Daoy (cell line): ENCODE measurements at regions not wholly inside any gene's neighbourhood (a gene's known extent, or its start where the extent isn't known, plus 50 kb on each side); places are given as distances from the start of the nearest gene placed in this dataset.

Experiments
- DNase-seq: peaks from one replicate; pipeline ENCODE4 v3.0.0-alpha.2; 2015; ENCODE audit warnings: low read depth

GRCh38 chr5:106584268-106584667, 1086.5 kb downstream of the EFNA5 start:
- DNase-seq = peak; percentile 2

- DNase-seq = no peak
Measured at GRCh38 chr5:106578736-106579135, 1092.0 kb downstream of the EFNA5 start.

- DNase-seq = no peak
Measured at GRCh38 chr5:106574820-106575219, 1095.9 kb downstream of the EFNA5 start.

- DNase-seq = no peak
Measured at GRCh38 chr5:106566031-106566430, 1104.7 kb downstream of the EFNA5 start.

- peak; percentile 45 for DNase-seq
Measured at GRCh38 chr5:106545325-106545724, 1125.4 kb downstream of the EFNA5 start.

GRCh38 chr5:106543330-106543729, 1127.4 kb downstream of the EFNA5 start:
- DNase-seq = no peak

GRCh38 chr5:106530150-106530549, 1140.6 kb downstream of the EFNA5 start:
- no peak for DNase-seq

GRCh38 chr5:106525438-106525837, 1145.3 kb downstream of the EFNA5 start:
- no peak for DNase-seq

- DNase-seq = no peak
Measured at GRCh38 chr5:106523852-106524251, 1146.9 kb downstream of the EFNA5 start.

- DNase-seq = no peak
Measured at GRCh38 chr5:106522296-106522695, 1148.4 kb downstream of the EFNA5 start.

GRCh38 chr5:106521701-106522100, 1149.0 kb downstream of the EFNA5 start:
- peak; percentile 80 for DNase-seq

- DNase-seq = no peak
Measured at GRCh38 chr5:106510321-106510720, 1160.4 kb downstream of the EFNA5 start.

- DNase-seq = no peak
Measured at GRCh38 chr5:106508894-106509293, 1161.8 kb downstream of the EFNA5 start.

GRCh38 chr5:106493910-106494309, 1176.8 kb downstream of the EFNA5 start:
- DNase-seq = no peak

- no peak for DNase-seq
Measured at GRCh38 chr5:106489004-106489403, 1181.7 kb downstream of the EFNA5 start.

- no peak for DNase-seq
Measured at GRCh38 chr5:106488407-106488806, 1182.3 kb downstream of the EFNA5 start.

GRCh38 chr5:106481374-106481773, 1189.4 kb downstream of the EFNA5 start:
- DNase-seq = no peak

GRCh38 chr5:106476630-106477029, 1194.1 kb downstream of the EFNA5 start:
- no peak for DNase-seq

GRCh38 chr5:106474066-106474465, 1196.7 kb downstream of the EFNA5 start:
- DNase-seq = no peak

- no peak for DNase-seq
Measured at GRCh38 chr5:106459541-106459940, 1211.2 kb downstream of the EFNA5 start.

GRCh38 chr5:106454651-106455415, 1215.9 kb downstream of the EFNA5 start:
- DNase-seq = peak; percentile 45

- no peak for DNase-seq
Measured at GRCh38 chr5:106454050-106454449, 1216.7 kb downstream of the EFNA5 start.

GRCh38 chr5:106451998-106452397, 1218.7 kb downstream of the EFNA5 start:
- DNase-seq = no peak

GRCh38 chr5:106443746-106444145, 1227.0 kb downstream of the EFNA5 start:
- no peak for DNase-seq
